ENCODE measurements at regions not wholly inside any gene's neighbourhood (a gene's known extent, or its start where the extent isn't known, plus 50 kb on each side); places are given as distances from the start of the nearest gene placed in this dataset.

DNA sequence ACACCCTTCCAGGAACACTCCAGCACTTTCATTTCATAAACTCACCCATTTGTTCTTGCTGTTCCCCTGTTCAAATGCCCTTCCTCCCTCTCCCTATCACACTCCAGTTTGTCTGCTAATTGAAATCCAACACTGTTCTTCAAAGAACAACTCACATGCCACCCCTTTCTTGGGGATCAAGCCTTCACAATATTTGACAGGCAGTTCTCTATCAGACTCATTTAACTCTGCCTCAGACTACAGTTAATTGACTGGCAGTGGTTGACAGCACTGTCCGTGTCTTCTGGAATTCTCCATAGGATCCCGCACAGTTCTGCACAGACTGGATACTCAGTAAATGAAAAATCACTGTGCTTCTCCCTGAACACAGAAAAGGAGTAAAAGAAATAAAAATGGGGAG, 87.8 kb downstream of the PMP22 start:
- in situ Hi-C loops (cut with MboI; ENCODE audit: low sequenced_read_pairs) = no loop called here
- Histone ChIP-seq H3K36me3 (replicated peaks) (no peaks in the 10 kb centered on the region), H3K4me1 (no peaks in the 10 kb centered on the region), H3K9me3 (no peaks in the 10 kb centered on the region), H3K4me3 (no peak overlapping the region), H3K27me3 (ENCODE audit: low read depth) (no peaks in the 10 kb centered on the region)
- no peak for DNase-seq (ENCODE audit: low spot score in 2 of 2)

DNA sequence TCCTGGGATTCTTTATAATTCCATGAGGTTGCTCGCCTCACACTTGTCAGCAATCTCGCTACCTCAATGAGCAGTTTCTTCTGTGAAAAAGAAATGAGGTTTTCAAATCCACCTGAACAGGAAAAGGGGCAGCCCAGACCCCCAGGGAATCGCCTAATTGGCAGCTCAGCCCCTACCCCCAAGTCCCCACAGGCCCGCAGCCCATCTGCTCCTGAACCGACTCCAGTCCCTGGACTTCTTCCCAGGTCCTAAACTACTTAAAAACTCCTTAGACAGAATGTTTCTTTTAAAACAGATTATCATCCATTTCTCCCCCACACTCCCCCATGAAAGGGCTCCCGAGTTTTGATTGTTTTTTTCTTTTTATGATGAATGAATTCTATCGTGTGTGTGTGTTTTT, 89.8 kb downstream of the PMP22 start:
- Histone ChIP-seq H3K4me1 (no peaks in the 10 kb centered on the region), H3K36me3 (replicated peaks) (no peaks in the 10 kb centered on the region), H3K9me3 (no peaks in the 10 kb centered on the region), H3K4me3 (no peak overlapping the region), H3K27me3 (ENCODE audit: low read depth) (no peaks in the 10 kb centered on the region)
- no peak for DNase-seq (ENCODE audit: low spot score in 2 of 2)
- in situ Hi-C loops (cut with MboI; ENCODE audit: low sequenced_read_pairs) = no loop called here

DNA sequence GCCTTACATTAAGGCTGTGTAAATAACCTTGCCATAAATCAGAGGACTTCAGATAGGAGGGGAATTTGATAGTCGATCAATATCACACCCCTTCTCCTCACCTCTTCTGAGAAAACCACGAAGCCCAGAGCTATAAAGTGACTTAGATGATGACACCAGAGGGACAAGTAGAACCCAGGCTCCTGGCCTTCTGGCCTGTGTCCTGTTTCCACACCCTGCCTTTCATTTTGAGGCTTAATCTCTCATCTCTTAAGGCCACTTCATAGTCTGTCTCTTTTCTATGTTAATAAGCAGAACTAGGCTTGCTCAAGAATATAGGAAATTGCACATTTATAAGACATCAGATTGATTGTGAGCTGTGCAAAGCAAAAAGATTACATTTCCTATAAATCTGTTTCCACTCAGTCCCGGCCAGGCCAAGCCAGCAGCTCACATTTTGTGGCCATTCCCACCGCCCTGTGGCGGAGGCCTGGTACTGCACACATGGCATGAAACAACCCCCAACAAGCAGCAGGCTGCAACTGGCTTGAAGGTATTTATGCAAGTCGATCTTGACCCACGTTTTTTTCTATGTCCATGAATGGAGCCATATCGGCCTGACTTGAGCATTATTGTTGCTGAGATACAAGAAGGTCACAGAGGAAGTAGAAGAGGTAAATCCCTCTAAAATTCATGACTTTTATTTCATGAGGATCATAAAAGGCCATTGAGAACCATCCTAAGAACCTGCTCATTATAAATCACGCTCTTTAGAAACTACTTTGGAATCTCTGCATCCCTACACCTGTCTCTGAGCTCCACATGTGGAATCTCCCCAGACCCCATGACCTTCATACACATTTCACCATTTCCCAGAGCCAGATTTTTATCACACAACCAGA, 93.7 kb downstream of the PMP22 start:
- DNase-seq (ENCODE audit: low spot score in 2 of 2) = peak; percentile 38 to 71
- Histone ChIP-seq H3K9me3 (no peaks in the 10 kb centered on the region), H3K27me3 (ENCODE audit: low read depth) (no peaks in the 10 kb centered on the region), H3K4me1 (no peaks in the 10 kb centered on the region), H3K4me3 (no peak overlapping the region), H3K36me3 (replicated peaks) (no peaks in the 10 kb centered on the region)
- in situ Hi-C loops (cut with MboI; ENCODE audit: low sequenced_read_pairs) = no loop called here

DNA sequence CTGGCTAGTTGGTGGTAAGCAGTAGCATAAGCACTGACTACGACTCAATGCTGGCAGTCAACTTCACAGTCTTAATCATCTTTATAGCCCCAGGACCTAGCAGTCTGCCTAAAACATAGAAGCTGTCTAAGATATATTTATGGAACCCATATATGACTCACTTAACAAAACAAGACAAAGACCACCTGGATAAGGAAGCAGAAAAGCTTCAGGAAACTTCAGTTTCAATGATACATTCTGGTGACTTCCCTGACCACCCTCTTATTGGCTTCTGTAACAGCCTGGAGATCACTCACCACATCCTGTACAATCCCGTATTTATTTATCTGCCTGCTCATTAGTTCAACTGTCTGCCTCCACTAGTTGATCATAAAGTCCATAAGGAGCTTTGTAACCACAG, 95.5 kb downstream of the PMP22 start:
- no peak for DNase-seq (ENCODE audit: low spot score in 2 of 2)
- in situ Hi-C loops (cut with MboI; ENCODE audit: low sequenced_read_pairs) = no loop called here
- Histone ChIP-seq H3K36me3 (replicated peaks) (no peaks in the 10 kb centered on the region), H3K27me3 (ENCODE audit: low read depth) (no peaks in the 10 kb centered on the region), H3K9me3 (no peaks in the 10 kb centered on the region), H3K4me3 (no peak overlapping the region), H3K4me1 (no peaks in the 10 kb centered on the region)

DNA sequence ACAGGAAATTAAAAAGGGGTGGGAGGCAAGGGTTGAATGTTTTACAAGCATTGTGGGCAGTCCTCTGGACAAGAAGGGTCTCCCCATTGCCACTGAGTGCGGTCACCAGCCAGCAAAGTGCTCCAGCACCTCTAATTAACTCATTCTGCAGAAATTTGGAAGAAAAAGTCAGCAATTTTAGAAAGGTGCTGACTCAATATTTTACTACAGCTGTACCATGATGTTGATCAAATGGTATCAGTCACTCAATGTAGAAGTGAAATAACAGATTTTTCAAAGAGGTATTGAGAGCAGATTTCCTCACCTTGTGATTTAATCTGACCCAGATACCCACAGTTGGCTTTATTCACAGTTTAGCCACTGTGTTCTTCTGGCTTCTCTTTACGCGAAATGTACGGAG, 96.7 kb downstream of the PMP22 start:
- H3K9me3 ChIP-seq = no peaks in the 10 kb centered on the region
- H3K4me3 ChIP-seq = no peak overlapping the region
- in situ Hi-C loops (cut with MboI; ENCODE audit: low sequenced_read_pairs) = no loop called here
- H3K4me1 ChIP-seq = no peaks in the 10 kb centered on the region
- no peaks in the 10 kb centered on the region for H3K27me3 ChIP-seq (ENCODE audit: low read depth)
- no peak for DNase-seq (ENCODE audit: low spot score in 2 of 2)
- H3K36me3 ChIP-seq (replicated peaks) = no peaks in the 10 kb centered on the region

DNA sequence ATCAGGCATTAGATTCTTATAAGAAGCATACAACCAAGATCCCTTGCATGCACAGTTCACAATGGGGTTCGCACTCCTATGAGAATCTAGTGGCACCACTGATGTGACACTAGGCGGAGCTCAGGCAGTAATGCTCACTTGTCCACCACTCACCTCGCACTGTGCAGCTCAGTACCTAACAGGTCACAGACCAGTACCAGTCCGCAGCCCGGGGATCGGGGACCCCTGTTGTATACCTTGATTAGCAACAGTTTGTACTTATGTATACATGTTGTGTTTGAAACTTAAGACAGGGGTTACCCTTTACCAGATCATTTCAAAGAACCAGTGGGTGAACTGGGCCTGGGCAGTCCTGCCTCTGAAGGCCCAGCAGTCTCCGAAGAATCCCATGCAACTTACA, 103.7 kb downstream of the PMP22 start:
- H3K4me1 ChIP-seq = no peaks in the 10 kb centered on the region
- no peaks in the 10 kb centered on the region for H3K9me3 ChIP-seq
- in situ Hi-C loops (cut with MboI; ENCODE audit: low sequenced_read_pairs) = no loop called here
- no peak overlapping the region for H3K4me3 ChIP-seq
- no peak for DNase-seq (ENCODE audit: low spot score in 2 of 2)
- no peaks in the 10 kb centered on the region for H3K36me3 ChIP-seq (replicated peaks)
- peaks cover 12% of the 10 kb centered on the region for H3K27me3 ChIP-seq (ENCODE audit: low read depth)

DNA sequence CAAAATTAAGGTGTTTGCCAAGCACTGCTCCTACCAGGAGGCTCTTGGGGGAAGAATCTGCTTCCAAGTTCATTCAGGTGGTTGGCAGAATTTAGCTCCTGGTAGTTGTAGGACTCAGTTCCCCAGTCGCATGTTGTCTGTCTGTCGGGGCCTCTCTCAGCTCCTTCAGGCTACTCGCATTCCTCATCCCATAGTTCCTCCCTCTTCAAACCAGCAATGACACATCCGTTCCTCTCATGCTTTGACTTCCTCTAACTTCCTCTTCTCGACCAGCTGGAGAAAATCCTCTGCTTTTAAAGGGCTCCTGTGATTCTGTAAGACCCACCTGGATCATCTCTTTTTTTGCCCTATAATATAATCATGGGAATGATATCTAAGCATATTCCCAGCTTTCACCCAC, 108.1 kb downstream of the PMP22 start:
- Histone ChIP-seq H3K36me3 (replicated peaks) (no peaks in the 10 kb centered on the region), H3K4me3 (no peak overlapping the region), H3K27me3 (ENCODE audit: low read depth) (peaks cover 12% of the 10 kb centered on the region), H3K9me3 (no peaks in the 10 kb centered on the region), H3K4me1 (no peaks in the 10 kb centered on the region)
- DNase-seq (ENCODE audit: low spot score in 2 of 2) = no peak
- in situ Hi-C loops (cut with MboI; ENCODE audit: low sequenced_read_pairs) = no loop called here

DNA sequence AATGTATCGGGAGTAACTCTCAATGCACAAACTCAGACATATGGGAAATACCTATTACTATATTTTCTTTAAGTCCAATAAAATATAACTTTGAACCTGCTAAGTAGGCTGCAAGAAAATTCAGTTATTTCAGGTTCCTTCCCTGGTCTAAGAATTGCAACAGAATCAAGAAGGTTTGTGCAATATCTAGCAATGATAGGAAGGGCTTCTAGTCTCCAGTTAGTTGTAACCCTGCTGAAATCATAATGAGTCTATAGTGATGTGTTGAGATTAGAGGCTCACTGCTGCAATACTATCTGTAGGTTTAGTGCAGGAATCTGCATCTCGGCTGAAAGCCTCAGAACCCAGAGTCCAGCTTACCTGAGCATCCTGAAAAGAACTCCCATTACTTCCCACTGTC, 110.5 kb downstream of the PMP22 start:
- DNase-seq (ENCODE audit: low spot score in 2 of 2) = no peak
- in situ Hi-C loops (cut with MboI; ENCODE audit: low sequenced_read_pairs) = no loop called here
- no peaks in the 10 kb centered on the region for H3K4me1 ChIP-seq
- no peak overlapping the region for H3K4me3 ChIP-seq
- H3K36me3 ChIP-seq (replicated peaks) = no peaks in the 10 kb centered on the region
- peaks cover 12% of the 10 kb centered on the region for H3K27me3 ChIP-seq (ENCODE audit: low read depth)
- no peaks in the 10 kb centered on the region for H3K9me3 ChIP-seq

DNA sequence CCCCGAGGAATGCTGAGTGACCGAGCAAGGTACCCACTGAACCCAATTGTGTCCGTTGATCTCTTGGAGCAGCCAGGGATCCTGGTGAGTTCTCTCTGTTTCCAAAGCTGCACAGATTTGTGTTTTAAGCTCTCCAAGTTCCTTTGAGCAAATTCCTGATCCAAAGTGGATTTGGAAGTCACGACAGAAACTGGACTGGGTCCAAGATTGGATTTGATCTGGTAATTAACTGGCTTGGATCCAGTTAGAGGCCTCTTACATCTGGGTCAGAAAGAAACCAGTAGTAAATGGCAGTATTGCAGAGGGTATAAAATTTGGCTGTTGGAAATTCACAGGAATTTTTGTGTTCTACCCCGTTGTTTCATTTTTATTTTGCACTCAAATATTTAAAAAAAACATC, 119.5 kb downstream of the PMP22 start:
- Histone ChIP-seq H3K36me3 (replicated peaks) (no peaks in the 10 kb centered on the region), H3K4me3 (no peak overlapping the region), H3K9me3 (no peaks in the 10 kb centered on the region), H3K4me1 (no peaks in the 10 kb centered on the region), H3K27me3 (ENCODE audit: low read depth) (no peaks in the 10 kb centered on the region)
- no peak for DNase-seq (ENCODE audit: low spot score in 2 of 2)
- in situ Hi-C loops (cut with MboI; ENCODE audit: low sequenced_read_pairs) = no loop called here

DNA sequence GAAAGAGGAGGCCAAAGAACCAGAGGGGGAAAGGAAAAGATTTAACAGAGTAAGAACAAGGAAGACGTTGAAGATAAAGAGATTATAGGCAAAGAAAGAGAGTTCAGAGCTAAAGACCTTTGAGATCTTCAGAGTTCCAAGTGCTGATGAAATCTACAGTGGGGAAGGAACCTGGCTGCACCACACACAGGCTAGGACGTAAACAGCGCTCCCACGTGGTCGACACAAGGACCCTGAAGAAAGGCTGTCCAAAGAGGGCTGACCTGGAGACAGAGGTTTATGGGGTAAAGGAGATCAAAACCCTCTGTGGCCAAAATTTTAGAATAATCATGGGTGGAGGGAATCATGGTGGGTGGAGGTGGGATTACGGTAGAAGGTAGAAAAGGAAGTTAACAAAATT, 121.6 kb downstream of the PMP22 start:
- H3K4me3 ChIP-seq = no peak overlapping the region
- no peaks in the 10 kb centered on the region for H3K27me3 ChIP-seq (ENCODE audit: low read depth)
- no peak for DNase-seq (ENCODE audit: low spot score in 2 of 2)
- in situ Hi-C loops (cut with MboI; ENCODE audit: low sequenced_read_pairs) = no loop called here
- no peaks in the 10 kb centered on the region for H3K4me1 ChIP-seq
- no peaks in the 10 kb centered on the region for H3K9me3 ChIP-seq
- H3K36me3 ChIP-seq (replicated peaks) = no peaks in the 10 kb centered on the region

DNA sequence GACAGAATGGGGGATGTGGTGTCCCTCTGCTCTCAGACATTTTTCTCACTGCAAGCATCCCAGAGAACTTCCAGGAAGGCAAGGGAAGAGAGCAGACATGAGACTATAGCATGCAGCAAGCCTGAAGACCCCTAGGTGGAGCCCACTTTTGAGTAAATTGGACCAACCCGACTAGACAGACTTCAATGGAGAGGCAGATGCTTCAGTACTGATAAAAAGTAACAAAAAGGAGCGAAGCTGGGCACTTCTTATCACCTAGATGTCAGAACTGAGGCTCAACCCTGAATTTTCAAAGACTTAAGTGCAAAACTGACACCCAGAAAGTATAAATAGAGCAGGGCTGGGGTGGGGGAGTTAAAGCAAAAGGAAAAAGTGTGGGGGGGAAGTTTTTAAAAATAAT, 130.8 kb downstream of the PMP22 start:
- no peaks in the 10 kb centered on the region for H3K36me3 ChIP-seq (replicated peaks)
- no peak for DNase-seq (ENCODE audit: low spot score in 2 of 2)
- no peaks in the 10 kb centered on the region for H3K9me3 ChIP-seq
- no peaks in the 10 kb centered on the region for H3K27me3 ChIP-seq (ENCODE audit: low read depth)
- no peak overlapping the region for H3K4me3 ChIP-seq
- in situ Hi-C loops (cut with MboI; ENCODE audit: low sequenced_read_pairs) = no loop called here
- no peaks in the 10 kb centered on the region for H3K4me1 ChIP-seq

DNA sequence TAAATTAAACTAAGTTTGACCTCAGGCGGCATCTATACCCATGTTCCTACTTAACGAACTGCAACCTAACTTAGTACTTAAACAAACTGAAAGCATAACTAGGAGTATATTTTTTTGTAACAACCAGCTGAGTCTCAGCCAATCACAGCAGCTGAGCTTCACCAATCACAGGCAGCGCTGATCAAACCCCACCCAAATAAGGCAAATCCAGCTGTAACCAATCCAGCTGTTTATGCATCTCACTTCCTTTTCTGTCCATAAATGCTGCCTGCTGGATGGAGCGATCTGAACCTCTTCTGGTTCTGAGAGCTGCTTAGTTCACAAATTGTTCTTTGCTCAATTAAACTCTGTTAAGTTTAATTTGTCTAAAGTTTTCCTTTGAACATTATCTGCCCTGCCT, 131.3 kb downstream of the PMP22 start:
- no peaks in the 10 kb centered on the region for H3K9me3 ChIP-seq
- H3K36me3 ChIP-seq (replicated peaks) = no peaks in the 10 kb centered on the region
- in situ Hi-C loops (cut with MboI; ENCODE audit: low sequenced_read_pairs) = no loop called here
- DNase-seq (ENCODE audit: low spot score in 2 of 2) = no peak
- no peak overlapping the region for H3K4me3 ChIP-seq
- no peaks in the 10 kb centered on the region for H3K4me1 ChIP-seq
- H3K27me3 ChIP-seq (ENCODE audit: low read depth) = no peaks in the 10 kb centered on the region

DNA sequence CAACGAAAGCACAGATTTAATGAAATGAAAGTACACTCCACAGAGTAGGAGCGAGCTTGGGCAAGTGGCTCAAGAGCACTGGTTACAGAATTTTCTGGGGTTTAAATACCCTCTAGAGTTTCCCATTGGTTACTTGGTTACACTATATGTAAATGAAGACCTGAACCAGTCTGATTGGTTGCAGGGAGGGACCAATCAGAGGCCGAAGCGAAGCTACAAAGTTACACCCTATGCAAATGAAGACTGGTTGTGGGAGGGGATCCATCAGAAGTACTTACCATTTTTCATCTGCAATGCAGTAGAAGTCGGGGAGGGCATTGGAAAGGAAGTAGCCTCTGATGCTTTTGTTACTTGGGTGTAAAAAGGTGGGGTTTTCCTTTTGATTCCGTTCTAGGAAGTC, 132.0 kb downstream of the PMP22 start:
- no peak overlapping the region for H3K4me3 ChIP-seq
- DNase-seq (ENCODE audit: low spot score in 2 of 2) = no peak
- H3K27me3 ChIP-seq (ENCODE audit: low read depth) = no peaks in the 10 kb centered on the region
- H3K36me3 ChIP-seq (replicated peaks) = no peaks in the 10 kb centered on the region
- in situ Hi-C loops (cut with MboI; ENCODE audit: low sequenced_read_pairs) = no loop called here
- H3K9me3 ChIP-seq = no peaks in the 10 kb centered on the region
- no peaks in the 10 kb centered on the region for H3K4me1 ChIP-seq

DNA sequence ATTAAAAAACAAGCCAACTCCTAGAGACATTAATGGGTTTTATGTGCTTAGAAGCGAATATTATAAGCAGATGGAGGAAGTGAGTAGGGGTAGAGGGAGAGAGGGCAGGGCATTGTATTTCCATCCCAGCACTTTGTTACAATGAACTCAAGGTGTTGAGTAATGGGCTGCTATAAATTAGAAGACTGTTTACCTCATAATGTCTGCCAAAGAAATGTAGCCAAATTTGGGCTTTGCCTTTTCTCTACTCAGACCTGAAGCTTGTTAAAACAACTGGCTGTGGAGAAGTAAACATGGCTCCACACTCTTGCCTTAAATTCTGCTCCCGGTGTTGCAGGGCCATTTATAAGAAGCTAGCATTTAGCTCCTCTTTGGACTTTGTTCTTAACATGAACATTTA, 134.7 kb downstream of the PMP22 start:
- no peaks in the 10 kb centered on the region for H3K36me3 ChIP-seq (replicated peaks)
- no peaks in the 10 kb centered on the region for H3K9me3 ChIP-seq
- no peaks in the 10 kb centered on the region for H3K27me3 ChIP-seq (ENCODE audit: low read depth)
- H3K4me3 ChIP-seq = no peak overlapping the region
- no peaks in the 10 kb centered on the region for H3K4me1 ChIP-seq
- no peak for DNase-seq (ENCODE audit: low spot score in 2 of 2)
- in situ Hi-C loops (cut with MboI; ENCODE audit: low sequenced_read_pairs) = no loop called here

DNA sequence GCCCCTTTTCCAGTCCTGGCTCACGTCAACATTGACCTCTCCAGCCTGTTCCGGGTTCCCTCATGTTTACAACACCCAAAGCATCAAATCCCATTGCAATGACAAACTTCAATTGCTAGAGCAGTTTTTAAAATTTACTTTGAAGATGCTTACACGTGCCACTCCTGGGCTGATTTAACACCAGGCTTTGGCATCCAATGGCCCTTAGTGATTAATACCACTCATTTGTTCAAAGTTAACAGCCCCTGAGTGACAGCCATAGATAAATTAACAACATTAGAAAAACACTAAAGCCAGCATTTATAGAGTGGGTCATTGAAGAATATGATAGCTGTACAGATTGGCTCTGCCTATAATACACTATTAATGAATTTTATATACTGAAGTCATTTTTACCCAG, 135.1 kb downstream of the PMP22 start:
- Histone ChIP-seq H3K4me1 (no peaks in the 10 kb centered on the region), H3K27me3 (ENCODE audit: low read depth) (no peaks in the 10 kb centered on the region)
- in situ Hi-C loops (cut with MboI; ENCODE audit: low sequenced_read_pairs) = no loop called here

More for the DNA sequence above, 135.1 kb downstream of the PMP22 start:
- no peak for DNase-seq (ENCODE audit: low spot score in 2 of 2)
- no peak overlapping the region for H3K4me3 ChIP-seq
- H3K36me3 ChIP-seq (replicated peaks) = no peaks in the 10 kb centered on the region
- no peaks in the 10 kb centered on the region for H3K9me3 ChIP-seq
